ENCODE measurements at regions not wholly inside any gene's neighbourhood (a gene's known extent, or its start where the extent isn't known, plus 50 kb on each side); places are given as distances from the start of the nearest gene placed in this dataset.

DNA sequence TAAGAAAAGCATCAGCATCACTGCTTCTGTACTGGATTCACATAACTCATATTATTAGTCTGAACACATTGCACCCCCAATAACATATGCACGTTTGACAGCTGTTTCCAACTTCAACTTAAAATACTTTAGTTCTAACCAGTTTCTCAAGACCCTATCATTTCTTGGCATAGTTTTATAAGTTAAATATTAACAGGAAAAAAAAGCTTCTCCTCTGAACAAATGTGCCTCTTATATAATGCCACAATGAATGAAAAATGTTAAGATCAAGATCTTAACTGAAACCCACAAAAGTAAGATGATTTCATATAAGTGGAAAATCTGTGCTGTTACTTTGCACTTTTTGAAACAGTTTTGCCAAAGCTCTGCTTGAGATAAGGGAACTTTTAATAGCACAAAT is 652.8 kb upstream of the FAM241A start:
- Histone ChIP-seq H4K5ac (ENCODE audit: insufficient read length, low read depth, low read length) (no peak overlapping the region), H2BK15ac (ENCODE audit: low read length) (no peak overlapping the region), H2AFZ (ENCODE audit: low read length) (no peak overlapping the region), H3K4ac (replicated peaks; ENCODE audit: insufficient read length, low read depth, low read length) (no peak overlapping the region), H3K79me1 (ENCODE audit: low read depth, low read length) (no peaks in the 10 kb centered on the region), H4K91ac (replicated peaks; ENCODE audit: insufficient read length, low read length) (no peak overlapping the region), H3K18ac (ENCODE audit: extremely low read depth, low read length) (no peak overlapping the region), H3K4me1 (replicated peaks in 1 of 4; ENCODE audit: control insufficient read depth in 3 of 4, insufficient read depth in 4 of 4, low read length in 3 of 4) (no peaks in the 10 kb centered on the region), H4K20me1 (replicated peaks in 1 of 2; ENCODE audit: control insufficient read depth in 1 of 2, insufficient read depth in 2 of 2, low read length in 2 of 2) (no peaks in the 10 kb centered on the region), H3K23me2 (ENCODE audit: low read depth, low read length) (no peaks in the 10 kb centered on the region), H2AK5ac (ENCODE audit: low read depth, low read length) (no peak overlapping the region), H3K27me3 (replicated peaks in 1 of 4; ENCODE audit: control insufficient read depth in 3 of 4, extremely low read depth in 1 of 4, insufficient read depth in 3 of 4, low read length in 3 of 4) (no peaks in the 10 kb centered on the region), H3K9ac (replicated peaks in 1 of 4; ENCODE audit: extremely low read depth in 1 of 4, low read depth in 3 of 4, low read length in 3 of 4) (no peak overlapping the region), H2BK12ac (ENCODE audit: low read depth, low read length) (no peak overlapping the region), H3K4me3 (ENCODE audit: extremely low read depth in 1 of 4, insufficient read depth in 2 of 4, low read depth in 3 of 4, low read length in 4 of 4) (no peak overlapping the region), H3K4me2 (ENCODE audit: insufficient read depth in 1 of 2, low read depth in 2 of 2, low read length in 2 of 2) (no peak overlapping the region), H3K23ac (ENCODE audit: insufficient read length) (no peak overlapping the region), H4K8ac (ENCODE audit: extremely low read depth, insufficient read depth, low read length) (no peak overlapping the region), H2BK5ac (ENCODE audit: low read depth, low read length) (no peak overlapping the region), H3K14ac (ENCODE audit: insufficient read length) (no peak overlapping the region), H3K36me3 (ENCODE audit: control insufficient read depth in 2 of 4, insufficient read depth in 4 of 4, low read length in 3 of 4) (no peaks in the 10 kb centered on the region), H3K56ac (replicated peaks; ENCODE audit: insufficient read length, low read depth, low read length) (no peak overlapping the region), H3K79me2 (ENCODE audit: control insufficient read depth in 1 of 2, insufficient read depth in 2 of 2, low read length in 2 of 2) (no peaks in the 10 kb centered on the region), H2BK20ac (ENCODE audit: low read length) (no peak overlapping the region), H2BK120ac (replicated peaks; ENCODE audit: low read depth, low read length) (no peak overlapping the region), H3K27ac (ENCODE audit: low read depth, low read length) (no peak overlapping the region), H3K9me3 (ENCODE audit: insufficient read depth in 2 of 2, low read depth in 1 of 2, low read length in 1 of 2) (no peaks in the 10 kb centered on the region)
- ChIA-PET POLR2A (ENCODE audit: partially characterized antibody) (no interaction called here), CTCF (ENCODE audit: partially characterized antibody) (interaction anchor here (1.0 kb wide), 1 partner anchor 329 kb away, joined by 3 read pairs; no protein-coding TSS in a partner anchor)
- 82% methylated on average over 1 of the region's 1 CpG; no CpG with 5 or more reads in 1 of the 2 experiments for WGBS, 2 experiments (ENCODE audit: extremely low coverage in 1 of 2, insufficient coverage in 1 of 2, insufficient read length in 1 of 2, insufficient replicate concordance in 2 of 2, low coverage in 1 of 2, low lambda C conversion rate in 2 of 2, missing lambda C conversion rate in 1 of 2)
- no peak for DNase-seq (ENCODE audit: low read depth in 1 of 2, low spot score in 2 of 2)
- no peak for FAIRE-seq
- TF ChIP-seq TBP (IDR thresholded peaks at IDR 0.05; ENCODE audit: low read depth, low read length), result no peak
- TF ChIP-seq POLR2A (IDR thresholded peaks at IDR 0.05; ENCODE audit: control extremely low read depth in 1 of 2, low read depth in 2 of 2, low read length in 2 of 2), result no peak
- TF ChIP-seq, protein P1, sequence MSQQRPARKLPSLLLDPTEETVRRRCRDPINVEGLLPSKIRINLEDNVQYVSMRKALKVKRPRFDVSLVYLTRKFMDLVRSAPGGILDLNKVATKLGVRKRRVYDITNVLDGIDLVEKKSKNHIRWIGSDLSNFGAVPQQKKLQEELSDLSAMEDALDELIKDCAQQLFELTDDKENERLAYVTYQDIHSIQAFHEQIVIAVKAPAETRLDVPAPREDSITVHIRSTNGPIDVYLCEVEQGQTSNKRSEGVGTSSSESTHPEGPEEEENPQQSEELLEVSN (IDR thresholded peaks at IDR 0.05), result no peak
